HG03460 (cell line): ENCODE measurements at regions not wholly inside any gene's neighbourhood (a gene's known extent, or its start where the extent isn't known, plus 50 kb on each side); places are given as distances from the start of the nearest gene placed in this dataset.

Experiments
- ATAC-seq: cut with Tn5 transposase; IDR thresholded peaks from one replicate; pipeline ENCODE4 v1.9.1; 2021; ENCODE audit not compliant: unreplicated experiment

GRCh38 chr2:64196963-64197362, 52.7 kb upstream of the PELI1 start:
- no peak for ATAC-seq

DNA sequence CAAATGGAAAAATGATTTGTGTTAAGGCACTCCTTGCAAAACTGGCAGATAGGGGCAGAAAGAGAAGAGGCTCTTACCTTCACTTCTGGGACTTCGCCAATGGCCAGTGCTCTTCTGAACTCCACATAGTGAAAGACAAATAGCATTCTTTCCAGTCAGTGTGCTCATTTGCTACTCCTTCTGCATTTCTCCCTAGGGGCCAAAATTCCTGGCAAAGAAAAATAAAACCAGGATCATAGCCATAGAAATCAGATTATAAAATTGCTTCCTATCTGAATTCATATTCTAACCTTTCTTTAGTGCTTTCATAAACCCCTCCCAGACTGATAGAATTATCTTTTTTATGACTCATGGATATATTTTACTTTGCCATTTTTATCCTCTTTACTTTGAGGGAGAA, 56.9 kb upstream of the PELI1 start:
- no peak for ATAC-seq

DNA sequence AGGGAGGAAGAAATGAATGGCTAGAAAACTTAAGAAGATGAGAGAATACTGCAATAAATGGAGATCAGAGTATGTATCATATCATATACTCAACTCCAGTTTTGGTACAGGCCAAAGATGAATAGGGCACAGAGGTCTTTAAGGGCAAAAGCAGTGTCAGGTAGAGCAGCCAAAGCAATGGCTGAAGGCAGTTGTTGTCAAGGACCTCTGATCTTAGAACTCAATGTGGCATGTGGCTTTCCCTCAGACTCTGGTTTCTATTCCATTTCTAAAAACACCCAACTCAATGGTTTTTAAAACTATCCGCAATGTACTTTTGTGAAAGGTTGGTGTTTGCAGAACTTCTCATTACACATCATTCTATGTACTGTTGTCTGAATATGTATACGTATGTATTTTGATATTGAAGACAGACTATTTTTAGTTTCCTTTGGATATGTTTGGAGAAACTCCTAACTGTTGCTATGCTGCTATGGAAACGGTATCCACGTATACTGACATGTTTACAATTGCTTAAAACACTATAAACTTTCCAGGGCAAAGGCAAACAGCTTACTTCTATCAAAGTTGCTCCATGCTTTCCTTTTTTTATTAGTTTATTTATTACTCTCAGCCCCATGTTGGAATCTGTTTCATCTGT, 58.1 kb upstream of the PELI1 start:
- ATAC-seq: no peak

DNA sequence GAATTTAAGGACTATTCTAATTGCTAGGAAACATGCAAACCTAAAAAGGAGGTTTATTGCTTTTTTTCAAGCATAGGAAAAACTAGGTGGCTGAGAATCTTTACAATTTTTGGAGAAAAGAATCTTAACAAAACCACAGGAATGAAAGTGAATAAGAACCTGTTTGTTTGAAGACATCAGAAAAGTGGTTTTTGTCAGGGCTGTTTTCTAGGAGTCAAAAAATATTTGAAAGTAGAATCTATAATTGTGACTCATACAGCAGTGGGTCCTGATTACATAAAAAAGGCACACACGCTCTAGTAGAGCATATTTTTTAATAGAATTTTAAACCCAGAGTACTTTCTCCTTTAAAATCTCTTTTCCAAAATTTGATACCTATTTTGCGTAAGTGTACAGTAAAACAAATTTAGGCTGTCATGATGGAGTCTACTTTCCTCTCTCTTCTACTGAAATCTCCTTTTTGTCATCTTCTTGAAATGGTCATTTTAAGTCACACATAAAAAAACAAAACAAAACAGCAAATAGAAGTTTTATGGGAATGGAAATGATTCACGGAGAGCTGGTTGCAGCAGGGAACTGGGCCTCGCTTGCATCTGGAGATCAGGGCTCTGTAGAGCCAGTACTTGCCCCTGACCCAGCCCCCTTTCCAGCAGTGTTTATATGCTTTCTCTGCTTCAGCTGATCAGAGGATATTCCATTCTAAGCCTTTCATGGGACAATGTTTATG, 59.1 kb upstream of the PELI1 start:
- ATAC-seq: no peak

- ATAC-seq: peak; percentile 63
Measured at GRCh38 chr2:64203858-64204632, 59.8 kb upstream of the PELI1 start.

- no peak for ATAC-seq
Measured at GRCh38 chr2:64204703-64205102, 60.5 kb upstream of the PELI1 start.

DNA sequence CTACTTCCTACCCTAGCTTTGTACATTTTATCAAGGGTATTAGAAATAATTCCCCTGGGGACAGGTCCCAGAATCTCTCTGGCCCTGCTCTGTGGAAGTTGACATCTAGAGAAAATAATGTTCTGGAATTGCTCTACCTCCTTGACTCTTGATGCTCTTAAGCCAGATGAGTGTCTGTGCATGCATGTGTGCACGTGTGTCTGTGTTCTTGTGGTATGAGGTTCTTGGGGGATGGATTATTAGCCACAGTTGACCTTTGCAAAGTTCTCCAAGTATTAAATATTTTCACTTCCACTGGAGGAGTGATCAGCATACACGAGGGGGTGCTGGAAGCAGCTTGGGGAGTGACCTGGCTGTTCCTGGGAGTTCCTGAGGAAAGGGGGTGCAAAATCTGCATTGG, 61.2 kb upstream of the PELI1 start:
- ATAC-seq: no peak

- ATAC-seq: no peak
Measured at GRCh38 chr2:64207573-64207972, 63.4 kb upstream of the PELI1 start.

GRCh38 chr2:64210816-64211215, 66.6 kb upstream of the PELI1 start:
- ATAC-seq: no peak

- ATAC-seq: no peak
Measured at GRCh38 chr2:64211276-64211921, 67.2 kb upstream of the PELI1 start.

DNA sequence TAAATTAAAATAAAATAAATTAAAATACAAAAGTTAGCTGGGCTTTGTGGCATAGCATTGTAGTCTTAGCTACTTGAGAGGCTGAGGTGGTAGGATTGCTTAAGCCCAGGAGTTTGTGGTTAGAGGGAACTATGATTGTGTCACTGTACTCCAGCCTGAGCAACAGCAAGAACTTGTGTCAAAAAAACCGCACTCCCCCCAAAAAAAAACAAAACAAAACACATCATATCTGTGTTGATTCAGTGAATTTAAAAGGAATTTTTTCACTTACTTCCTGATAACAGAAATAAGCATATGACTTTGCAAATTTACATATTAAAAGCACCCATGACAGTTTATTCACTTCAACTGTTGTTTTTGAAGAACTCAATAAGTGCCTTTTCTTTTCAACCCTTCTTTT, 68.1 kb upstream of the PELI1 start:
- no peak for ATAC-seq

DNA sequence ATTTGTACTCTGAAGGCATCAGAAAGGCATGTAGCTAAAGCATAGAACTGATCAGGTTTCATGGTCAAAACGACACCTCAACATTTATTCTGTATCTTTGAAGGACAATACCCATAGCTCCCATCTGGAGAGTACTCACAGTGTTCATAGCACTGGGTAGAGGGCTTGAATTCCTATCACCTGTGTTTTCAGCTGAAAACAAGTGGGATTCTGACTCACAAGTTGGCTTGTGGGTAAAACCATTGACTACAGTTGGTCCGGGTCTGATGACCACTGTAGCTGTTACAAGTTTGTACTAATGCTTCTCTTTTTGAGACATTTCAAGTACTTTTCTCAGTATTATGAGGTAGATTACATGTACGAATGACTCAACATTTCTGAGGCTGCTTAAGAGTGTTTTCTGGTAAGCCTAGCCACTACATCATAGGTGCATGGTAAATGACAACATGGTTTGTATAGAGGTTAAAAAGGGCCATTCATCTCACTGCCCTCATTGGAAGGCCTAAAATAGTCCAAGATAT, 68.6 kb upstream of the PELI1 start:
- ATAC-seq: no peak

- peak; percentile 42 for ATAC-seq
Measured at GRCh38 chr2:64213532-64214275, 69.5 kb upstream of the PELI1 start.

DNA sequence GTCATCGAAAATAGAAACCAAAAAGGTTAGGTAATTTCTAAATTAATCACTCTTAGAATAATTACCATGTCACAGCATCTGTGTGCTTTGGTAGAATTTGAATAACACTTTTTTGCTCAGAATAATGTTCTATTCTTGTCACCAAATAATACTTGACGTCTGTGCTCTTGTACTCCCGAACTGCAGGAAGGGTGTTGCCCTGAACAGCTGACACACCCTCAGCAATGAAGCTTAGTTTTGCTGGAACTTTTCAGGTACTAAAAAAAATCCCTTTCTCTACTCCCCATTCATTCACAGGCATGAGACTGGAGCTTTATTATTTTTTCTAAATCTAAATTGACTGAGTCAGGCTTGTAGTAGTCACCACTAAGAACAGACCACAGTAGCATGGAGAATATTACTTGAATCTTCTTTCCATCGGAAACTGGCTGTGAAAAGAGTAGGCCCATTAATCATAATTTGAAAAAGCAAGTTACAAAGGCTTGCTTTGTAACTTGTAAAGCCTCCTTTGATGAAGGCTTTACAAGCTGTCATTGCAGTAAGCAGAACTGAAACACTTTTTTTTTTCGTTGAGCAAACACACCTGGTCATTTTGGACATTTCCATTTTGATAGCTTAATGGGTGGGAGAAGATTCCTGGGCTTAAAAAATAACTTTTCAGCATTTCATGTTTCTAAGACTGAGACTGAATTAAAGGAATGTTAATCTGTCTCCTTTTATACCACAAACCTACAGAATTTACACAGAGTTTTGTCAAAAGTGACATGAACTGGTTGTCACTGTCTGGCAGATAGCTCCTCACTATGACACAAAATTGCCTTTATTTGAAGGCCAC, 70.3 kb upstream of the PELI1 start:
- ATAC-seq: peak; percentile 52

DNA sequence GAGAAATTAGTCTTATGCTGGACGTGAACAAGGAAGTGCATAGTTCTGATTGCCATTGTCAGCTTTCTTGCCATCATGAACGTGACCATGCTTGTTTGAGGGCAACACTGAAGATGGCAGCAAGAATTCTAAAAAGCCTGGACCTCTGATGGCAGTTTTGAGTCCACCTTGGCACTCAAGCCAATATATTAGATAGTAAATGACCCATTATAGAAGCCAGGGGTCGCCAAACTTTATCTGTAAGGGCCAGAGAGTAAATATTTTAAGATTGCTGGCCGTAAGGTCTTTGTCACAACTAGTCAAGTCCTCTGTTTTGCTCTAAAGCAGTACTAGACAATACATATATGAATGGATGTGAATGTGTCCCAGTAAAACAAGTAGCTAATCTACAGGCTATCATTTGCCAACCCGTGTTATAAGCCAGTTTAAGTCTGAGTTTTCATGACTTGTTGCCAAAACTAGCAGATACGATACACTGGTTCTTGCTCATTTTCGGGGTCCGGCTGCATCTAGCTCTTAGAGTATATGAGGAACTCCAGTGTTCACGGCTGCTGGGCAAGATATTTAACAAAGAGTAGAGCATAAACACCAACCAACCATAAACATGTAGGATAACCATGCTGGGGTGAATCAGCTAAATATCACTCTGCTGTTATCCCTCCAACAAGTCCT, 73.1 kb upstream of the PELI1 start:
- no peak for ATAC-seq

DNA sequence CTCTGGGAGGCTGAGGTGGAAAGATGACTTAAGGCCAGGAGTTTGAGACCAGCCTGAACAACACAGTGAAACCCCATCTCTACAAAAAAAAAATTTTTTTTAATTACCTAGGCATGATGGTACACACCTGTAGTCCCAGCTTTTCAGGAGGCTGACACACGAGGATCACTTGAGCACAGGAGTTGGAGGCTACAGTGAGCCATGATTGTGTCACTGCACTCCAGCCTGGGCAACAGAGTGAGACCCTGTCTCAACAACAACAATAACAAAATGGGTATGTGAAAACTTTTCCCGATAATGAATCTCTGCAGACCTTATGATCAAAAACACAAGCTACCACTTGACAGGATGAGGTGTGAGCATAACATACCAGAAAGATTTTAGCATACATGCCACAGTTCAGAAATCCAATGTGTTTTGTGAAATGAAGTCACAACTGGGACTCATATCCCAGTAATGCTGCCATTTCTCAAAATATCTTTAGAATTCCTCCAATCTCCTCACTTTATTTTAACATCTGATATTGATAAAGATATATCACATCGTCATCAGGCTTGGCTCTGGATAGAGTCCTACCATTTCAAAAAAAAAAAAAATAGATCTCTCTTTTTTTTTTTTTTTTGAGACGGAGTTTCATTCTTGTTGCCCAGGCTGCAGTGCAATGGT, 74.0 kb upstream of the PELI1 start:
- ATAC-seq: no peak

DNA sequence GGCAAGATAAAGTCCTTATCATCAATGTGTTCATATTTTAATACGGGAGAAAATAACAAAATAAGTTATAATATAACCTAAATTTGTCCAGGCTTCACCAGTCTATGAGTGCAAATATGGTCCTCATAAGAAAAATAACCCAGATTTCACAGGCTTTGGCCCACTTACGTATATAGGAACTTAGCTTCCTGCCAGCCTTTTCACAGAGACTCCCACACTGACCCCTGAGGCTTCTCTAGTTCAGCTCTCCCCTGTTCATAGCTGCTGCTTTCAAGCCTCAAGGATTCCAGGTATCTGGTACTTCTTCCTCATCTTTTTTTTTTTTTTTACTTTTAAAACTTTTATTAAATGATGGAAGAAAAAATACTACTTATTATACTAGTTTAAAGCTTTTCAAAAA, 74.9 kb upstream of the PELI1 start:
- no peak for ATAC-seq

DNA sequence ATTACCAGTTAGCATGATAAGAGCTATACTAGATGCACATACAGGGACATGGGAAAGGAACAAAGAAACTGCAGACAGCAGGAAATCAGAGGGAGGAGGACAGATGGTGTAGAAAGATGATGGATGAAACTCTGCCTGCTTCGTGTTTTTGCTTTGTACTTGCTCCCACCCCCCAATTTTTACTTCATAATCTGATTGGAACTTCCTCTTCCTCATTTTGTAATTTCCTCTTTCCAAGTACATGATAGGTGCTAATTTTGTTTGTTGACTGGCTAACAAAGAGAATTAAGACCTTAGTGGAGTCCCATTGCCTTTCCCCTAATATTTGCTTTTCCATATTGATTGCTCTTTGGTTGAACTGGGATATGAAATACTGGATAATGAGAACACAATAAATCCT, 76.0 kb upstream of the PELI1 start:
- no peak for ATAC-seq
